Common myeloid progenitor, CD34-positive (primary cell): ENCODE measurements at regions not wholly inside any gene's neighbourhood (a gene's known extent, or its start where the extent isn't known, plus 50 kb on each side); places are given as distances from the start of the nearest gene placed in this dataset.

Source experiments
- CTCF ChIA-PET: fragments of 350-600 bp; sonication (Branson Sonifier 250); formaldehyde crosslinking; loops from one replicate; lab custom pipeline; 2021; ENCODE audit warnings: antibody characterized with exemption; lab: Charles Lee
- POLR2A ChIA-PET: fragments of 350-600 bp; sonication (Branson Sonifier 250); formaldehyde crosslinking; loops from one replicate; lab custom pipeline; 2021; ENCODE audit warnings: antibody characterized with exemption; lab: Charles Lee
- DNase-seq, 3 donors: peaks; one replicate each; pipeline versions ENCODE4 v3.0.0 to v3.0.0-alpha.2; 2013
- H3K27ac ChIP-seq, 2 experiments: 1 replicate in 1 of 2; 2 replicates in 1 of 2; pipeline ENCODE4 v1.7.0; 2013; ENCODE audit warnings: inconsistent platforms in 2 of 2, low read length in 2 of 2, mild to moderate bottlenecking in 2 of 2, low read depth in 1 of 2, moderate library complexity in 1 of 2; ENCODE audit not compliant: severe bottlenecking in 2 of 2, insufficient read depth in 1 of 2, poor library complexity in 1 of 2
- H3K27me3 ChIP-seq, 5 experiments: replicated peaks in 2 of 5; 1 replicate in 3 of 5; 2 replicates in 2 of 5; pipeline versions ENCODE4 v1.6.1 to v1.7.0; 2013; ENCODE audit warnings: low read length in 4 of 5, mild to moderate bottlenecking in 2 of 5, moderate library complexity in 2 of 5, inconsistent platforms in 1 of 5; ENCODE audit not compliant: insufficient read depth in 5 of 5, control insufficient read depth in 4 of 5
- H3K36me3 ChIP-seq, 4 experiments: 1 replicate in 2 of 4; 2 replicates in 2 of 4; pipeline versions ENCODE4 v1.6.1 to v1.7.0; 2013; ENCODE audit warnings: low read length in 3 of 4, control low read depth in 1 of 4, mild to moderate bottlenecking in 1 of 4; ENCODE audit not compliant: control insufficient read depth in 4 of 4, insufficient read depth in 4 of 4
- H3K4me1 ChIP-seq, 4 experiments: 1 replicate in 3 of 4; 2 replicates in 1 of 4; pipeline versions ENCODE4 v1.6.1 to v1.7.1; 2013; ENCODE audit warnings: low read length in 3 of 4, mild to moderate bottlenecking in 3 of 4, control low read depth in 1 of 4, inconsistent platforms in 1 of 4, moderate library complexity in 1 of 4; ENCODE audit not compliant: control insufficient read depth in 4 of 4, insufficient read depth in 4 of 4; ENCODE audit errors: control extremely low read depth in 1 of 4
- H3K4me3 ChIP-seq, 7 experiments: 1 replicate in 4 of 7; 2 replicates in 3 of 7; pipeline versions ENCODE4 v1.5.1 to v1.7.0; 2013; ENCODE audit warnings: mild to moderate bottlenecking in 7 of 7, low read length in 6 of 7, moderate library complexity in 6 of 7, inconsistent platforms in 2 of 7, low read depth in 2 of 7, control low read depth in 1 of 7; ENCODE audit not compliant: insufficient read depth in 4 of 7, control insufficient read depth in 1 of 7; ENCODE audit errors: extremely low read depth in 1 of 7
- H3K9me3 ChIP-seq, 5 experiments: 1 replicate in 4 of 5; 2 replicates in 1 of 5; pipeline versions ENCODE4 v1.6.1 to v1.7.1; 2013; ENCODE audit warnings: low read length in 4 of 5, mild to moderate bottlenecking in 2 of 5, inconsistent platforms in 1 of 5, low read depth in 1 of 5, moderate library complexity in 1 of 5; ENCODE audit not compliant: control insufficient read depth in 4 of 5, insufficient read depth in 2 of 5; ENCODE audit errors: control extremely low read depth in 1 of 5
- WGBS: methylation state at CpG from one replicate; pipeline ENCODE4 v1.1.5; 2013; ENCODE audit not compliant: insufficient coverage; 5-methylcytosine and 5-hydroxymethylcytosine counted together

DNA sequence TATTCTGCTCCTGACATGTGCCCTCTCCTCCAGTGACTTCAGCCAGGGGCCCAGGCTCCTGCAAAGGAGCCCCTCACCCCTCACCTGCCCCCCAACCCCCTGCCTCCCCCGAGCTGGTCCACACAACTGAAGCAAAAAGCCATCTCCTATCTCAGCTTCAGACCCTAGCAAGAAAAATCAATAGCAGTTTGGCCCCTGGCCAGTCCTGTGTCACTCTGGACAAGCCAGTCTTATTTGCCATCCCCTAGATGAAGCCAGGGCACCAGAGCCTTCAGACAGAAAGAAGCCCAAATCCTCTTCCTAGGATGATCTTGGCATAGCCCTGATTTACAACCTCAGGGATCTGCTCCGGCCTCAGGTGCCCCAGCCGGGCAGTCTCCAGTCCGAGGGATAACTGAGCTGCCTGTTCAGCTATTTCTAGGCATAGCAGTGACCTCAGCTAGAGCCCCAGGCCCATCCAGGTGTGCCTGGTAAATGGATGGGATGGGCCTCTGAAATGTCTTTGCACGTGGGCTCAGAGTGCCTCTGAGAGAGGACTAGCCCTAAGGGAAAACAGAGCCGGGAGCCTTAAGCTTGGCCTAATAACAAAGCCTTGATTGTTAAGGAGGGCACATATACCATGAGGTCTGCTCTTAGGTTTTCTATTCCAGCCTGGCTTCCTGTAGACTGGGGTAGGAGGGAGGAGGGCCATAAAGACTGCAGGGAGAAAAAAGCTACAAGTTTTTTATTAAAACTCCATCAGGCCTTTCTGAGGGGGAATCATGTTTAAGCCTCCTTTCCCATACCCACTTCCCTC lies 242.0 kb downstream of the SHQ1 start:
- no peaks in the 10 kb centered on the region for H3K9me3 ChIP-seq
- peaks cover 0 to 20% (median 8%) of the 10 kb centered on the region in 4 experiments for H3K4me1 ChIP-seq
- DNase-seq = no peak
- no peaks in the 10 kb centered on the region for H3K36me3 ChIP-seq
- H3K4me3 ChIP-seq = no peak overlapping the region
- 88% methylated on average over 6 of the region's 6 CpGs for WGBS
- H3K27ac ChIP-seq = no peak overlapping the region
- POLR2A ChIA-PET = no interaction called here
- H3K27me3 ChIP-seq = no peaks in the 10 kb centered on the region
- CTCF ChIA-PET = interaction anchor here (1.0 to 1.9 kb wide), 3 partner anchors 12 to 23 kb away, joined by 3 to 5 read pairs (median 3); no protein-coding TSS in a partner anchor

DNA sequence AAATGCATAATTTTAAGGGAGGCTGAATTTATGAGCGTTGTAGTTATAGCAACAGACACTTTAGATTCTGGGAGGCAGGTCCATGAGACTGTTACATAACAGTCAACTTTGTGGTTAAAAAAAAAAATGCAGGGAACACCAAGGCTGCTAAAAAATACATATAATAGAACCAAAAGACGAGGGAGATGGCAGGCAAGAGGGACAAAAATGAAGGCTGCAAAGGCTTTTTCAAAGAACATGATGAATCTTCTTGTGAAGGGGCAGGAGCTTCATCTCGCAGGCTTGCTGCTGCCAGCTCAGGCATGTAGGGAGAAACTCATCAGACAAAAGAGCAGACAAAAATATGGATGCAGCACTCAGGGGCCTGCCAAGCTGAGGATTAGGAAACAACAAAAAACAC lies 243.9 kb downstream of the SHQ1 start:
- ChIA-PET CTCF (interaction anchor here (0.7 to 1.5 kb wide), 5 partner anchors 15 to 155 kb away, joined by 3 to 4 read pairs (median 4); no protein-coding TSS in a partner anchor), POLR2A (interaction anchor here (0.6 to 0.7 kb wide), 2 partner anchors 108 to 159 kb away, joined by 3 to 5 read pairs; no protein-coding TSS in a partner anchor)
- H3K4me1 ChIP-seq = peaks cover 0 to 14% (median 4%) of the 10 kb centered on the region in 4 experiments
- DNase-seq = no peak
- no peaks in the 10 kb centered on the region for H3K36me3 ChIP-seq
- no peak overlapping the region for H3K4me3 ChIP-seq
- 19% methylated on average over 3 of the region's 3 CpGs for WGBS
- no peaks in the 10 kb centered on the region for H3K9me3 ChIP-seq
- no peaks in the 10 kb centered on the region for H3K27me3 ChIP-seq
- H3K27ac ChIP-seq = no peak overlapping the region

DNA sequence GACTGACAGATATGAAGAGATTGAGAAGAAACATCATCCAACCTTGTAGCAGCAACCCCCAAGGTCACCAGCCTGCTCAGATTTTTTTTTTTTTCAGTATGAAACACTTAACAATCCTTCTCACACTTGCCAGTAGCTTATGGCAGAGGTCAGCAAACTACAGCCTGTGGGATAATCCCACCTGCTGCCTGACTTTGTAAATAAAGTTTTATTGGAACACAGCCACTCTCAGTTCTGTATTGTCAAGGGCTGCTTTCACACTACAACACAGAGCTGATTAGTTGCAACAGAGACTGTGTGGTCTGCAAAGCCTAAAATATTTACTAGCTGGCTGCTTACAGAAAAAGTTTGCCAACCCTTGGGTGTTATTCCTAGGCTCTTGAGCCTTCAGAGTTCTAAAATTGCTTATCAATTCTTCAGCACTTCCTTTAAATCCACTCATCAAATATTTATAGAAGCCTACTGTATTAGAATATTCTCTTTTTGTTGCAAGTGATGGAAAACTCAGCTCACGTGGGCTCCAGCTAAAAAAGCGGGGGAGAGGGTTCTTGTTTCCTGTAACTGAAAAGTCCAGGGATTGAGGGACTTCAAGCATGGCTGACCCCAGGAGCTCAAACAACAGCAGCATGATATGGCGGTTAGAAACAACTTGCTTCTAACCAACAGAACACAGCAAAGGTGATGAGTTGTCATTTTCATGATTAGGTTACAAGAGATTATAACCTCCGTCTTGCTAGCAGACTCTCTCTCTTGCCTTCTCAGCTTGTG lies 246.1 kb downstream of the SHQ1 start:
- ChIA-PET CTCF (interaction anchor here (1.3 to 1.4 kb wide), 2 partner anchors 11 to 12 kb away, joined by 3 to 4 read pairs; no protein-coding TSS in a partner anchor), POLR2A (interaction anchor here (0.6 kb wide), 1 partner anchor 8 kb away, joined by 3 read pairs; no protein-coding TSS in a partner anchor)
- 94% methylated on average over 3 of the region's 4 CpGs for WGBS

DNA sequence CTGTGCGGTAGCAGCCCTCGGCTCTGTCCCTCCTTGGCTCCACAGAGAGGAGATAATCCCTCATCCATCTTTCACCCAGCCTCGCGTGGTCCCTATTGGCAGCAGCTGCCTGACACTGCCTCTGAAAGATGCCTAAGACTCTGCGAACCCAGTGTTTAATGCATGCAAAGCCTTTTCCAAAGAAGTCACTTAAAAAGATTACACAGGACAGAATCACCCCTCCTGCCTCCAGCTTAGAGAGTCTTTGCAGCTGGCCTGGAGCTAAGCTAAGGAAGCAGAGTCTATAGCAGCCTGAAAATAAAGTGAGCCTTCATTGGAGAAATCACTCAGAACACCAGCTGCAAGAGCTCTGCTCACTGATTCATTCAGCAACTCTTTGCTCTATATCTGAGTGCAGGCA lies 247.2 kb downstream of the SHQ1 start:
- Histone ChIP-seq H3K27me3 (no peaks in the 10 kb centered on the region), H3K4me1 (peaks cover 0 to 16% (median 10%) of the 10 kb centered on the region in 4 experiments), H3K4me3 (no peak overlapping the region), H3K27ac (no peak overlapping the region), H3K9me3 (no peaks in the 10 kb centered on the region), H3K36me3 (no peaks in the 10 kb centered on the region)
- 100% methylated on average over 4 of the region's 5 CpGs for WGBS
- DNase-seq = no peak
- CTCF ChIA-PET = interaction anchor here (1.3 to 1.7 kb wide), 3 partner anchors 11 to 13 kb away, joined by 3 to 5 read pairs (median 4); no protein-coding TSS in a partner anchor
- POLR2A ChIA-PET = interaction anchor here (0.6 kb wide), 1 partner anchor 359 kb away, joined by 4 read pairs; no protein-coding TSS in a partner anchor

More for the DNA sequence above, 246.1 kb downstream of the SHQ1 start:
- peaks cover 0 to 15% (median 8%) of the 10 kb centered on the region in 4 experiments for H3K4me1 ChIP-seq
- no peak for DNase-seq
- no peaks in the 10 kb centered on the region for H3K36me3 ChIP-seq
- no peak overlapping the region for H3K4me3 ChIP-seq
- H3K27me3 ChIP-seq = no peaks in the 10 kb centered on the region
- H3K27ac ChIP-seq = no peak overlapping the region
- no peaks in the 10 kb centered on the region for H3K9me3 ChIP-seq

DNA sequence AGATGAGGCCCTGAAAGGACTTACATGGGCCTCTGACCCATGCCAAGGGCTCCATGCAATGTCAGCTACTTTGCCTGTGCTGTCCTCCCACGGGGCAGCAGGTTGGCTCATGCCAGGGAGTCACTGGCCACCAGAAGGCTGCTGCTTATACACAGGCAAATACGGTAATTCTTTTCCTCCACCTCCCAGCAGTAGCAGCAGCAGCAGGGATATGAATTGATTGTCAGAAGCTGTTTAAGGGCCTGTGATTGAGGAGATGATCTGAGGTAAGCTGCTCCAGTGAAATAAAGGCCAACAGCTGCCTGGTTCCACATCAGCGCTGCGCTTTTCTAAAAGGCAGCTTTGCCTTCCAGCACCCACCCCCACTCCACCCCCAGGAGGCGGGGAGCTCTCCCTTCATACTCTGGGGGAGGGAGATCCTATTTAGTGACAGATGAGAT lies 250.5 kb downstream of the SHQ1 start:
- ChIA-PET POLR2A (no interaction called here), CTCF (interaction anchor here (1.0 kb wide), 1 partner anchor 20 kb away, joined by 3 read pairs; no protein-coding TSS in a partner anchor)
- Histone ChIP-seq H3K27ac (no peak overlapping the region), H3K27me3 (no peaks in the 10 kb centered on the region), H3K9me3 (no peaks in the 10 kb centered on the region), H3K36me3 (no peaks in the 10 kb centered on the region), H3K4me1 (peaks cover 0 to 18% (median 11%) of the 10 kb centered on the region in 4 experiments), H3K4me3 (no peak overlapping the region)
- 94% methylated on average over 2 of the region's 5 CpGs for WGBS
- no peak for DNase-seq

DNA sequence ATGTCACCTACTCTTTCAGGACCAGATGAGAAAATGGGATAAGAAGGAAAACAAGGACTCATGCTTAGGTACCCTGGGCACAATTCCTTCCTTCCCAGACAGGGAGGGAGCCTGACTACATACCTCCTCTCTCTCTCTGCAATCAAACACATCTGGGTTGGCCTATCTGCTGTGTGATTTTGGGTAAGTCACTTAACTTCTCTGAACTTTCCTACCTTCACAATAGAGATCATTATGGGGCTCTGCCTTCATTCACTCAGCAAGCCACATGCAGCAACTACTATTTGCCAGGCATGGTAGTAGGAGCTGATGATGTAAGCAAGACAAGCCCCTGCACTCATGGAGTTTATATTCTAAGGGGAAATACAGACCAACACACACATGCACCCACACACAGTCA lies 251.2 kb downstream of the SHQ1 start:
- Histone ChIP-seq H3K4me1 (peaks cover 0 to 18% (median 11%) of the 10 kb centered on the region in 4 experiments), H3K4me3 (no peak overlapping the region), H3K36me3 (no peaks in the 10 kb centered on the region), H3K27me3 (no peaks in the 10 kb centered on the region), H3K9me3 (no peaks in the 10 kb centered on the region), H3K27ac (no peak overlapping the region)
- CTCF ChIA-PET = interaction anchor here (1.1 kb wide), 1 partner anchor 225 kb away, joined by 4 read pairs; no protein-coding TSS in a partner anchor
- POLR2A ChIA-PET = no interaction called here
- no peak for DNase-seq
